ENCODE measurements at regions not wholly inside any gene's neighbourhood (a gene's known extent, or its start where the extent isn't known, plus 50 kb on each side); places are given as distances from the start of the nearest gene placed in this dataset.

DNA sequence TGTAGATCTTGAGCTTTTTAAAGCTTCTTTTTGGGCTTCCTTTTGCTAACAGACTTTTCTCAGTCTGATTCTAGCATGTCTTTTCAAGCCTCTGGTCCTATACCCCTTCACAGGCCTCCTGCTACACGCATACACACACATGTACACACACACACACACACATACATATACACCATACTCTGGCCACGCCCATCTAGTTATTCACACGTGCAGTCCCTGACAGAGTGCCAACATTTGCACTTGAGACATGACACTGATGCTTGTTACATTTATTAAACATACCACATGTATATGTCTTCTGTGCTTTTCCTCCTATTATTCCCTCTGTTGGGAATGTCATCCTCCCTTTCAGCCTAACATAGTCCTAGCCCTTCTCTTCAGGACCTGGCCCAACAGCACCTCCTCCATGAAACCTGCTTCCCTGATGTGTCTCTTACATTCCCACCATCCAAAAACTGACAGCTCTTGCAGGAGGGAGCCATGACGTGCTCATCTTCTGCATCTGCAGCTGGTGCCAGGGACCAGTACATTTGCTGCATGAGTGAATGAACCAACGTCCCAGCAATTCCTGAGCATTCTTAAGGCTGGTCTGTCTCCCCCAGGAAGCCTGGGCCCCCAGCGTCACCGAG lies 222.1 kb downstream of the ARHGAP12 start:
- ATAC-seq (replicated peaks) (no peak), DNase-seq (no peak)
- Mint-ChIP-seq H3K4me3 (no peak overlapping the region), H3K36me3 (ENCODE audit: insufficient read depth) (no peaks in the 10 kb centered on the region), H3K27me3 (peaks cover 0 to 10% of the 10 kb centered on the region in 2 donors), H3K27ac (peak overlapping the region in 1 of 2 donors; percentile 34), H3K4me1 (ENCODE audit: low read depth in 2 of 2) (peaks cover 7 to 14% of the 10 kb centered on the region in 2 donors), H3K9me3 (peaks cover 0 to 2% of the 10 kb centered on the region in 2 donors)

DNA sequence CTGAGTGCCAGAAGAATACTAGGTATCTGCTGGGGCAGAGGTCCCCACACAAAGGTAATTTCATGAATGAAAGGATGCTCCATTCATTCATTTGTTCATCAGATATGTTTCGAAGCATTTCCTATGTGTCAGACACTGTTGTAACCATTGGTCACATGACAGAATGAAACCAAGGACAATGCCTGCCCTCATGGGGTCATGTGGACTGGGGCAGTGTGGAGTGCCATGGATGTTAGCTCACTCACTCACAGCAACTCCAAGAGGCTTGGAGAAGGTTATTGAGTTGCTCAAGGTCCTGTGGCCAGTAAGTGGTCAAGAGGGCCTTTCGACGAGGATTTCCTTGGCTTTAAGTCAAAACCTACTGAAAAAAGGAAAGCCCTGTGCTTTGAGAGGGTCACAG lies 223.5 kb downstream of the ARHGAP12 start:
- no peak for ATAC-seq (replicated peaks)
- H3K27me3 Mint-ChIP-seq, result peaks cover 0 to 10% of the 10 kb centered on the region in 2 donors
- H3K4me1 Mint-ChIP-seq (ENCODE audit: low read depth in 2 of 2), result peaks cover 7 to 14% of the 10 kb centered on the region in 2 donors
- no peak overlapping the region for H3K27ac Mint-ChIP-seq
- no peak overlapping the region for H3K4me3 Mint-ChIP-seq
- no peaks in the 10 kb centered on the region for H3K9me3 Mint-ChIP-seq
- H3K36me3 Mint-ChIP-seq (ENCODE audit: insufficient read depth), result no peaks in the 10 kb centered on the region
- no peak for DNase-seq

GRCh38 chr10:31704195-31704594 lies 224.4 kb downstream of the ARHGAP12 start:
- Mint-ChIP-seq H3K27ac (no peak overlapping the region), H3K27me3 (peaks cover 0 to 10% of the 10 kb centered on the region in 2 donors), H3K36me3 (ENCODE audit: insufficient read depth) (no peaks in the 10 kb centered on the region), H3K4me3 (no peak overlapping the region), H3K9me3 (no peaks in the 10 kb centered on the region), H3K4me1 (ENCODE audit: low read depth in 2 of 2) (peaks cover 7 to 14% of the 10 kb centered on the region in 2 donors)
- DNase-seq (no peak), ATAC-seq (replicated peaks) (no peak)

DNA sequence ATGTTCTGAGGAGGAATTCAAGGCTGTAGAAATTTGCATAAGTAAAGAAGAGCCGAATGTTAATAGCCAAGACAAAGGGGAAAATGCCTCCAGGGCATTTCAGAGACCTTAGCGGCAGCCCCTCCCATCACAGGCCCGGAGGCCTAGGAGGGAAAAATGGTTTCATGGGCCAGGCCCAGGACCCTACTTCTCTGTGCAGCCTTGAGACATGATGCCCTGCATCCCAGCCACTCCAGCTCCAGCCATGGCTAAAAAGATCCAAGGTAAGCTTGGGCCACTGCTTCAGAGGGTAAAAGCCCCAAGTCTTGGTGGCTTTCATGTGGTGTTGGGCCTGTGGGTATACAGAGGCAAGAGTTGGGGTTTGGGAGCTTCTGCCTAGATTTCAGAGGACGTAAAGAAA lies 225.7 kb downstream of the ARHGAP12 start:
- Mint-ChIP-seq H3K4me3 (no peak overlapping the region), H3K36me3 (ENCODE audit: insufficient read depth) (no peaks in the 10 kb centered on the region), H3K27ac (no peak overlapping the region), H3K9me3 (no peaks in the 10 kb centered on the region), H3K4me1 (ENCODE audit: low read depth in 2 of 2) (peaks cover 7 to 14% of the 10 kb centered on the region in 2 donors), H3K27me3 (peaks cover 4 to 18% of the 10 kb centered on the region in 2 donors)
- ATAC-seq (replicated peaks) (no peak), DNase-seq (no peak)

DNA sequence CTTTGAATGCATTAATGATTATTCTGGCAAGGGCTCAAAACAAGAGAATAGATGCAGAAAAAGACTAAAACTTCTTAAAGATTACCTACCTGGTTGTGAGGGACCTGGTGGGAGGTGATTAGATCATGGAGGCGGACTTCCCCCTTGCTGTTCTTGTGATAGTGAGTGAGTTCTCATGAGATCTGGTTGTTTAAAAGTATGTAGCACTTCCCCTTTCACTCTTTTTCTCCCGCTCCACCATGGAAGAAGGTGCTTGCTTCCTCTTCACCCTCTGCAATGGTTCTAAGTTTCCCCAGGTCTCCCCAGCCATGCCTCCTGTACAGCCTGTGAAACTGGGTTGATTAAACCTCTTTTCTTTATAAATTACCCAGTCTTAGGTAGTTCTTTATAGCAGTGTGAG lies 226.6 kb downstream of the ARHGAP12 start:
- Mint-ChIP-seq H3K4me3 (no peak overlapping the region), H3K4me1 (ENCODE audit: low read depth in 2 of 2) (peaks cover under 1 to 6% of the 10 kb centered on the region in 2 donors), H3K27me3 (peaks cover 4 to 23% of the 10 kb centered on the region in 2 donors), H3K27ac (no peak overlapping the region), H3K9me3 (no peaks in the 10 kb centered on the region), H3K36me3 (ENCODE audit: insufficient read depth) (no peaks in the 10 kb centered on the region)
- ATAC-seq (replicated peaks) (no peak), DNase-seq (no peak)

GRCh38 chr10:31701546-31701945 lies 227.1 kb downstream of the ARHGAP12 start:
- Mint-ChIP-seq H3K4me3 (no peak overlapping the region), H3K27ac (no peak overlapping the region), H3K4me1 (ENCODE audit: low read depth in 2 of 2) (peaks cover 0 to under 1% of the 10 kb centered on the region in 2 donors), H3K27me3 (peaks cover 4 to 22% of the 10 kb centered on the region in 2 donors), H3K9me3 (no peaks in the 10 kb centered on the region), H3K36me3 (ENCODE audit: insufficient read depth) (no peaks in the 10 kb centered on the region)
- ATAC-seq (replicated peaks) (no peak), DNase-seq (no peak)

DNA sequence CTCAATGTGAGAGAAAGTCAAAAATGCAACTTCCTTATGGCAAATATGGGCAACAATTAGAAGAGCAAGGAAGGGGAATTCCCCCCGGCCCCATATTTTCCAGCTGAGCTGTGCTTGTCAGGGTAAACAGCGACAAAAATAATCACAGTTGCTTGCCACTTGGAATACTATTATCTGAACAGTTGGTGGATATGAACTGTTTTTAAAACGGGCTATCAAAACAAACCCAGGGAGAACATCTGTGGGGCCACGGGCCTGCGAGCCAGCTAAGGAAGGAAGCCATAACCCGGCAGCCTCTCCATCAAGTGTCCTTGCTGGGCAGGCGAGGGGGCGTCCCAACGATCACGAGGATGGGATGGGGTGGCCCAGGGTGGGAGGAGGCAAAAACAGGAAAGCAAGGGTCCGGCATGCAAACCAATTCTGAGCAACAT lies 228.4 kb downstream of the ARHGAP12 start:
- H3K36me3 Mint-ChIP-seq (ENCODE audit: insufficient read depth), result no peaks in the 10 kb centered on the region
- ATAC-seq (replicated peaks) (no peak), DNase-seq (no peak)
- H3K9me3 Mint-ChIP-seq, result no peaks in the 10 kb centered on the region
- peaks cover 4 to 20% of the 10 kb centered on the region in 2 donors for H3K27me3 Mint-ChIP-seq
- H3K27ac Mint-ChIP-seq, result no peak overlapping the region
- H3K4me1 Mint-ChIP-seq (ENCODE audit: low read depth in 2 of 2), result no peaks in the 10 kb centered on the region
- H3K4me3 Mint-ChIP-seq, result no peak overlapping the region

GRCh38 chr10:31698181-31698830 lies 230.3 kb downstream of the ARHGAP12 start:
- Mint-ChIP-seq H3K4me1 (ENCODE audit: low read depth in 2 of 2) (no peaks in the 10 kb centered on the region), H3K27me3 (peaks cover 4 to 20% of the 10 kb centered on the region in 2 donors), H3K9me3 (no peaks in the 10 kb centered on the region), H3K4me3 (no peak overlapping the region), H3K27ac (no peak overlapping the region), H3K36me3 (ENCODE audit: insufficient read depth) (no peaks in the 10 kb centered on the region)
- DNase-seq (no peak), ATAC-seq (replicated peaks) (no peak)

DNA sequence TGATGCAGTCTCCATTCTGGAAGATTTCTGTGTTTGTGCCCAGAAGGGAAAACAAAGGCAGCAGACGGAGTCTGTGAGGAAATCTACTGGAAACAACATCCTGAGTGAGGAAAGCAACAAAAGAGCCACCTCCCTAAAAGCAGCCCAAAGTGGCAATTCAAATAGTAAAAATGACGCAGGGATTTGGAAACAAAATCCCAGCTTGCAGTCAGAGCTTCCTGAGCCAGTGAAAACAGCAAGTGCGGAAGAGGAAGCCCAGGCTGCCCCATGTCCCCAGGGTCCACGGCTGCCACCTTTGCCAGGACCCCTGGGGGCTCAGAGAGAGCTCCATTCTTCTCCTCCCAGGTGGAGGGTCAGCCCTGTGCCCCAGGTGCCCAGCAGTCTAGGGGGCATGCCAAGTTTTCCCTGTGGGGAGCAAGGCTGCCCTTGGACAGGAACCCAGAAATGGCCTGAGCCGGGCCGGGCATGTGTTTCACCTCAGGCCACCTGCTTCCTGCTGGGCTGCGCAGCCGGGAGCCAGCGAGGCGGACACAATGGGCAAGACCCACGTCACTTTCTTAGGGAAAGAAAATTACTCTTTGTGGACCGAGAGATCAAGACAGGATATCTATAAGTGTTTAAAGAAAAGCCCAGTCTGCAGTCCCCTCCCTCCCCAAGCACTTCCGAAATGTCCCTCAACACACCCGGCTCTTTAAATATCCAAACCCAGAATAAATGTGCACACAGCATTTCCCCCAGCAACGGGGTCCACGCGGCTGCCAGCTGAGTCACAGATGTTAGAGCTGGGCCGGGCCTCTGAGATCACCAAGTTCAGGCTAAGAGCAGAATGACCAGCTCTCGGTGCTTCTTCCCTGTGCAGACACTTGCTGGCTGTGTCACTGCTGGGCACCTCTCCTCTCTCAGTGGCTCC lies 231.1 kb downstream of the ARHGAP12 start:
- DNase-seq (no peak), ATAC-seq (replicated peaks) (no peak)
- Mint-ChIP-seq H3K9me3 (no peaks in the 10 kb centered on the region), H3K36me3 (ENCODE audit: insufficient read depth) (no peaks in the 10 kb centered on the region), H3K4me1 (ENCODE audit: low read depth in 2 of 2) (no peaks in the 10 kb centered on the region), H3K4me3 (no peak overlapping the region), H3K27ac (no peak overlapping the region), H3K27me3 (peaks cover 4 to 20% of the 10 kb centered on the region in 2 donors)

DNA sequence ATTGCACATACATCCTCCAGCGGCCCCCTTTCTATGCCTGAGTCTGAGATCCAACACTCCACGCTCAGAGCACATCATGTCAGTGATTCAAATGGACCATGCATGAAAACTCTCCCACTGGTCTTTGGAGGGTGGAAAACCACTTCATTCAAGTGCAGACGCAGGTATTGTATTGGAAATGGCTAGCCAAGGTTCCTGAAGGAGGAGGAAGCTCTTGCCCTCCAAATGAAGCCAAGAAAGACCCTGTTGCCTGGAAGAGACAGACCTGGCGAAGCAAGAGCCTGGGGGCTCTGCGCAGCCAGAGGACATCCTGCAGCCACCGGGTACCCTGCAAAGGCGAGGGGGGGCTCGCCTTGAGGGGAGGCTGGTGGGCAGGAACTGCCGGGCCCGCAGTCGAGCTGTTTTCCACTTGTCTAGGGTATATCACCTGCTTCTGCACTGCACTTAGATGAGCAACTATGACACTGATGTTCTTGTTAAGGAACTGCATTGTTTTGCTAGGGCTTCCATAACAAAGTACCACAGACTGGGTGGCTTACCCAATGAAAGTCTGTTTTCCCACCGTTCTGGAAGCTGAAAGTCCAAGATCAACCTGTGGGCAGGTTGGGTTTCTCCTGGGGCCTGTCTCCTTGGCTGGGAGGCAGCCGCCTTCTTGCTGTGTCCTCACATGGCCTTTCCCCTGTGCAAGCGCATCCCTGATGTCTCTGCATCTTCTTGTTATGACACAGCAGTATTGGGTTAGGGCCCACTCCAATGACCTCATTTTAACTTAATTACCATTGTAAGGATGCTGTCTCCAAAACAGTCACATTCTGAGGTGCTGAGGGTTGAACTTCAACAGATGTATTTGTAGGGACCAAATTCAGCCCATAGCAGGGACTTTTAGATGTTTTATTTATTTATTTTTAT lies 233.4 kb downstream of the ARHGAP12 start:
- no peak overlapping the region for H3K4me3 Mint-ChIP-seq
- DNase-seq (no peak), ATAC-seq (replicated peaks) (no peak)
- H3K27me3 Mint-ChIP-seq, result peaks cover 4 to 20% of the 10 kb centered on the region in 2 donors
- H3K4me1 Mint-ChIP-seq (ENCODE audit: low read depth in 2 of 2), result no peaks in the 10 kb centered on the region
- no peak overlapping the region for H3K27ac Mint-ChIP-seq
- H3K9me3 Mint-ChIP-seq, result no peaks in the 10 kb centered on the region
- no peaks in the 10 kb centered on the region for H3K36me3 Mint-ChIP-seq (ENCODE audit: insufficient read depth)

- ATAC-seq (replicated peaks) (no peak), DNase-seq (no peak)
- peaks cover 4 to 20% of the 10 kb centered on the region in 2 donors for H3K27me3 Mint-ChIP-seq
- H3K36me3 Mint-ChIP-seq (ENCODE audit: insufficient read depth), result no peaks in the 10 kb centered on the region
- H3K27ac Mint-ChIP-seq, result no peak overlapping the region
- H3K4me3 Mint-ChIP-seq, result no peak overlapping the region
- no peaks in the 10 kb centered on the region for H3K9me3 Mint-ChIP-seq
- no peaks in the 10 kb centered on the region for H3K4me1 Mint-ChIP-seq (ENCODE audit: low read depth in 2 of 2)
Measured at GRCh38 chr10:31694126-31694685, 234.4 kb downstream of the ARHGAP12 start.

DNA sequence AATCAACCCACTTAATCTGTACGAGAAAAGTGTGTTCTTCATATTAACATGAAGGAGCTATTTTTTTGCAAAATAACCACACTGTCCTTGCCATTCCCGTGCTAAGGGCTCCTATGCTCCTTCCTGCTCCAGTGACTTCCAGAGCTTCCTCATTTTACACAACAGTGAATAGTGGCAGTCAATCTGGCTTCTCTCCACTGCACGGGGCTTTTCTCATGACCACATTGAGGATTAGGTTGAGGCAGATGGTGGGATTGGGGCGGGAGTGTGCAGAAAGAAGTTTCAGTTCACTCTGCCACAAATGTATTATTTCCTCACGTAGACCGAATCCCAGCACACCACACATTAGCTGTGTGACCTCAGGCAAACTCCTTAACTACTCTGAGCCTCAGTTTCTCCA lies 235.1 kb downstream of the ARHGAP12 start:
- Mint-ChIP-seq H3K4me3 (no peak overlapping the region), H3K36me3 (ENCODE audit: insufficient read depth) (no peaks in the 10 kb centered on the region), H3K9me3 (peaks cover 0 to 1% of the 10 kb centered on the region in 2 donors), H3K4me1 (ENCODE audit: low read depth in 2 of 2) (no peaks in the 10 kb centered on the region), H3K27ac (no peak overlapping the region), H3K27me3 (peaks cover 3 to 18% of the 10 kb centered on the region in 2 donors)
- ATAC-seq (replicated peaks) (no peak), DNase-seq (no peak)
